SU-DHL-6 (cell line): ENCODE measurements at regions not wholly inside any gene's neighbourhood (a gene's known extent, or its start where the extent isn't known, plus 50 kb on each side); places are given as distances from the start of the nearest gene placed in this dataset.

Source experiments
- H2AFZ ChIP-seq: fragments of 200-600 bp; sonication (generic); 2 replicates; pipeline ENCODE4 v1.6.1; 2014; ENCODE audit warnings: low read depth, mild to moderate bottlenecking, moderate library complexity, mixed read lengths, antibody characterized with exemption, low read length; ENCODE audit not compliant: severe bottlenecking
- H3F3A ChIP-seq: fragments of 200-600 bp; shearing (Covaris generic); 2 replicates; pipeline ENCODE4 v1.6.0; 2016; ENCODE audit warnings: antibody characterized with exemption, mild to moderate bottlenecking; ENCODE audit not compliant: insufficient read depth
- H3K27ac ChIP-seq: fragments of 200-600 bp; sonication (generic); 2 replicates; pipeline ENCODE4 v1.5.1; 2016; ENCODE audit warnings: low read depth, mild to moderate bottlenecking, low read length, moderate library complexity, mixed read lengths
- H3K27me3 ChIP-seq: fragments of 200-600 bp; sonication (generic), shearing (Covaris generic); 2 replicates; pipeline ENCODE4 v1.6.0; 2014; ENCODE audit warnings: mild to moderate bottlenecking, low read length
- H3K36me3 ChIP-seq: fragments of 200-600 bp; sonication (generic); 2 replicates; pipeline ENCODE4 v1.6.1; 2014; ENCODE audit warnings: mild to moderate bottlenecking, low read length, mixed read lengths
- H3K4me2 ChIP-seq: fragments of 300-600, 200-600 bp; shearing (Covaris generic), sonication (generic); 2 replicates; pipeline ENCODE4 v1.6.0; 2014; ENCODE audit warnings: low read length, low read depth, mild to moderate bottlenecking; ENCODE audit not compliant: poor library complexity, severe bottlenecking
- H3K4me3 ChIP-seq: fragments of 200-600 bp; sonication (generic); 2 replicates; pipeline ENCODE4 v1.5.1; 2014; ENCODE audit warnings: antibody characterized with exemption, low read length, mild to moderate bottlenecking, mixed read lengths; ENCODE audit not compliant: insufficient read depth, poor library complexity, severe bottlenecking
- H3K79me2 ChIP-seq: fragments of 200-600 bp; sonication (generic); 2 replicates; pipeline ENCODE4 v1.6.1; 2014; ENCODE audit warnings: mild to moderate bottlenecking, low read length, moderate library complexity; ENCODE audit not compliant: insufficient read depth
- H3K9ac ChIP-seq: fragments of 200-600 bp; sonication (generic); 2 replicates; pipeline ENCODE4 v1.7.0; 2014; ENCODE audit warnings: mild to moderate bottlenecking, low read length
- H3K9me2 ChIP-seq: fragments of 200-600 bp; sonication (generic); replicated peaks from 2 replicates; pipeline ENCODE4 v1.6.1; 2014; ENCODE audit warnings: low read length; ENCODE audit not compliant: insufficient read depth
- H3K9me3 ChIP-seq: fragments of 200-600 bp; sonication (generic); 2 replicates; pipeline ENCODE4 v1.6.1; 2014; ENCODE audit warnings: low read length, mixed read lengths; ENCODE audit not compliant: insufficient read depth
- H4K20me1 ChIP-seq: fragments of 200-600 bp; sonication (generic); 2 replicates; pipeline ENCODE4 v1.6.1; 2014; ENCODE audit warnings: low read depth, mild to moderate bottlenecking, antibody characterized with exemption, low read length, moderate library complexity, mixed read lengths
- CTCF ChIP-seq: fragments of 200-600 bp; sonication (generic); IDR thresholded peaks from one replicate; pipeline ENCODE4 v1.5.1; 2017; ENCODE audit warnings: antibody characterized with exemption, mild to moderate bottlenecking, low read length, moderate library complexity; ENCODE audit not compliant: insufficient read depth, poor library complexity, severe bottlenecking
- EZH2phosphoT487 ChIP-seq: fragments of 200-600 bp; sonication (generic), shearing (Covaris generic); conservative IDR thresholded peaks from 2 replicates; pipeline ENCODE4 v1.6.1; 2018; ENCODE audit warnings: mild to moderate bottlenecking, antibody characterized with exemption, low read length, moderate library complexity, mixed read lengths

- no peaks in the 10 kb centered on the region for H3K27me3 ChIP-seq
- H3K4me3 ChIP-seq = no peak overlapping the region
- TF ChIP-seq CTCF = no peak
- TF ChIP-seq EZH2phosphoT487 = no peak
- no peaks in the 10 kb centered on the region for H3K9me2 ChIP-seq
- no peak overlapping the region for H2AFZ ChIP-seq
- H3F3A ChIP-seq = no peaks in the 10 kb centered on the region
- H3K4me2 ChIP-seq = no peak overlapping the region
- H4K20me1 ChIP-seq = no peaks in the 10 kb centered on the region
- H3K79me2 ChIP-seq = no peaks in the 10 kb centered on the region
- H3K9ac ChIP-seq = no peak overlapping the region
- no peak overlapping the region for H3K27ac ChIP-seq
- no peaks in the 10 kb centered on the region for H3K36me3 ChIP-seq
- no peaks in the 10 kb centered on the region for H3K9me3 ChIP-seq
Observed at GRCh38 chr13:44755872-44756271, 179.7 kb upstream of the TSC22D1 start.

- Histone ChIP-seq H3K27ac (no peak overlapping the region), H3K27me3 (no peaks in the 10 kb centered on the region), H3K4me2 (no peak overlapping the region), H3K9ac (no peak overlapping the region), H3K36me3 (no peaks in the 10 kb centered on the region), H4K20me1 (no peaks in the 10 kb centered on the region), H3K79me2 (no peaks in the 10 kb centered on the region), H3K4me3 (no peak overlapping the region), H2AFZ (no peak overlapping the region), H3F3A (no peaks in the 10 kb centered on the region), H3K9me2 (no peaks in the 10 kb centered on the region), H3K9me3 (no peaks in the 10 kb centered on the region)
- no peak for TF ChIP-seq CTCF
Observed at GRCh38 chr13:44752164-44752563, 176.0 kb upstream of the TSC22D1 start.

- no peaks in the 10 kb centered on the region for H3F3A ChIP-seq
- H3K4me2 ChIP-seq = no peak overlapping the region
- H3K9ac ChIP-seq = no peak overlapping the region
- H3K9me2 ChIP-seq = no peaks in the 10 kb centered on the region
- H3K27ac ChIP-seq = no peak overlapping the region
- no peaks in the 10 kb centered on the region for H3K27me3 ChIP-seq
- H3K9me3 ChIP-seq = no peaks in the 10 kb centered on the region
- no peak overlapping the region for H2AFZ ChIP-seq
- no peaks in the 10 kb centered on the region for H3K79me2 ChIP-seq
- no peak overlapping the region for H3K4me3 ChIP-seq
- no peaks in the 10 kb centered on the region for H3K36me3 ChIP-seq
- TF ChIP-seq CTCF (no peak), EZH2phosphoT487 (no peak)
- no peaks in the 10 kb centered on the region for H4K20me1 ChIP-seq
Observed at GRCh38 chr13:44750630-44751029, 174.5 kb upstream of the TSC22D1 start.

- Histone ChIP-seq H3K79me2 (no peaks in the 10 kb centered on the region), H3K9ac (no peak overlapping the region), H2AFZ (no peak overlapping the region), H3K4me2 (no peak overlapping the region), H3K27ac (no peak overlapping the region), H3K36me3 (no peaks in the 10 kb centered on the region), H3K27me3 (no peaks in the 10 kb centered on the region), H3K9me3 (no peaks in the 10 kb centered on the region), H3K4me3 (no peak overlapping the region), H4K20me1 (no peaks in the 10 kb centered on the region), H3K9me2 (no peaks in the 10 kb centered on the region), H3F3A (no peaks in the 10 kb centered on the region)
- TF ChIP-seq CTCF (no peak), EZH2phosphoT487 (no peak)
Observed at GRCh38 chr13:44749906-44750305, 173.8 kb upstream of the TSC22D1 start.
